H1 (cell line): ENCODE measurements at regions not wholly inside any gene's neighbourhood (a gene's known extent, or its start where the extent isn't known, plus 50 kb on each side); places are given as distances from the start of the nearest gene placed in this dataset.

Experiments used
- CTCF ChIA-PET: fragments of 300-600 bp; sonication (Branson Sonifier 250); formaldehyde crosslinking; loops from one replicate; lab custom pipeline; 2021; ENCODE audit not compliant: partially characterized antibody; lab: Charles Lee
- POLR2A ChIA-PET: fragments of 300-600 bp; sonication (Branson Sonifier 250); formaldehyde crosslinking; loops from one replicate; lab custom pipeline; 2021; ENCODE audit warnings: inconsistent platforms; ENCODE audit not compliant: partially characterized antibody; lab: Charles Lee
- DNase-seq, 2 experiments: peaks; one replicate each; pipeline versions ENCODE4 v3.0.0 to v3.0.0-alpha.2; 2010 to 2022; ENCODE audit warnings: low spot score in 2 of 2, low read depth in 1 of 2, mixed read lengths in 1 of 2
- FAIRE-seq: peaks from 2 replicates; lab custom pipeline; 2011; peaks lifted over from hg19 to GRCh38; lab: Jason Lieb, UNC
- H2AFZ ChIP-seq: 2 replicates; pipeline ENCODE4 v1.8.1; 2012; ENCODE audit warnings: low read length, inconsistent platforms
- H2AK5ac ChIP-seq: 2 replicates; pipeline ENCODE4 v1.6.1; 2013; ENCODE audit warnings: low read depth, low read length
- H2BK120ac ChIP-seq: replicated peaks from 2 replicates; pipeline ENCODE3; 2013; ENCODE audit warnings: low read depth, low read length, inconsistent platforms
- H2BK12ac ChIP-seq: 2 replicates; pipeline ENCODE4 v1.6.1; 2013; ENCODE audit warnings: low read depth, low read length
- H2BK15ac ChIP-seq: 2 replicates; pipeline ENCODE4 v1.6.1; 2013; ENCODE audit warnings: low read length
- H2BK20ac ChIP-seq: 2 replicates; pipeline ENCODE4 v1.6.1; 2013; ENCODE audit warnings: low read length
- H2BK5ac ChIP-seq: 2 replicates; pipeline ENCODE4 v1.6.1; 2013; ENCODE audit warnings: low read depth, low read length
- H3K14ac ChIP-seq: 2 replicates; pipeline ENCODE4 v1.6.1; 2013; ENCODE audit warnings: inconsistent platforms; ENCODE audit not compliant: insufficient read length
- H3K18ac ChIP-seq: 2 replicates; pipeline ENCODE4 v1.6.1; 2013; ENCODE audit warnings: low read length; ENCODE audit errors: extremely low read depth
- H3K23ac ChIP-seq: 2 replicates; pipeline ENCODE4 v1.6.1; 2013; ENCODE audit warnings: inconsistent platforms; ENCODE audit not compliant: insufficient read length
- H3K23me2 ChIP-seq: 2 replicates; pipeline ENCODE4 v1.6.1; 2013; ENCODE audit warnings: low read depth, low read length
- H3K27ac ChIP-seq: 2 replicates; pipeline ENCODE4 v1.6.1; 2011; ENCODE audit warnings: low read depth, low read length, inconsistent platforms
- H3K27me3 ChIP-seq, 4 experiments: replicated peaks in 1 of 4; 1 replicate in 1 of 4; 2 replicates in 3 of 4; pipeline versions ENCODE4 v1.6.1 to v1.8.1; 2011 to 2013; ENCODE audit warnings: low read length in 3 of 4, mild to moderate bottlenecking in 3 of 4, inconsistent platforms in 2 of 4, mixed read lengths in 2 of 4, moderate library complexity in 1 of 4; ENCODE audit not compliant: control insufficient read depth in 3 of 4, insufficient read depth in 3 of 4; ENCODE audit errors: extremely low read depth in 1 of 4
- H3K36me3 ChIP-seq, 4 experiments: 2 replicates each; pipeline versions ENCODE4 v1.6.1 to v1.8.1; 2011 to 2013; ENCODE audit warnings: mild to moderate bottlenecking in 4 of 4, low read length in 3 of 4, moderate library complexity in 2 of 4, control low read depth in 1 of 4, inconsistent platforms in 1 of 4; ENCODE audit not compliant: insufficient read depth in 4 of 4, control insufficient read depth in 2 of 4
- H3K4ac ChIP-seq: replicated peaks from 2 replicates; pipeline ENCODE3; 2013; ENCODE audit warnings: low read length, low read depth, mixed read lengths, inconsistent platforms; ENCODE audit not compliant: insufficient read length
- H3K4me1 ChIP-seq, 4 experiments: replicated peaks in 1 of 4; 1 replicate in 1 of 4; 2 replicates in 3 of 4; pipeline versions ENCODE4 v1.6.1 to v1.8.1; 2011 to 2013; ENCODE audit warnings: low read length in 3 of 4, inconsistent platforms in 2 of 4, mixed read lengths in 1 of 4; ENCODE audit not compliant: insufficient read depth in 4 of 4, control insufficient read depth in 3 of 4
- H3K4me2 ChIP-seq, 2 experiments: 2 replicates each; pipeline versions ENCODE4 v1.6.1 to v1.8.1; 2011 to 2013; ENCODE audit warnings: low read depth in 2 of 2, low read length in 2 of 2, control low read depth in 1 of 2, inconsistent platforms in 1 of 2, mild to moderate bottlenecking in 1 of 2; ENCODE audit not compliant: insufficient read depth in 1 of 2
- H3K4me3 ChIP-seq, 4 experiments: fragments of 200-600, 300-600 bp in 1 of 4; sonication (generic), shearing (Covaris generic), sonication (Bioruptor Twin) in 1 of 4; 2 replicates each; pipeline versions ENCODE4 v1.5.1 to v1.8.1; 2011 to 2016; ENCODE audit warnings: low read length in 4 of 4, low read depth in 3 of 4, control low read depth in 2 of 4, inconsistent platforms in 2 of 4, mild to moderate bottlenecking in 2 of 4, mixed read lengths in 1 of 4, moderate library complexity in 1 of 4; ENCODE audit not compliant: insufficient read depth in 2 of 4; ENCODE audit errors: extremely low read depth in 1 of 4
- H3K56ac ChIP-seq: replicated peaks from 2 replicates; pipeline ENCODE3; 2013; ENCODE audit warnings: low read depth, mild to moderate bottlenecking, mixed read lengths, low read length, inconsistent platforms; ENCODE audit not compliant: insufficient read length
- H3K79me1 ChIP-seq: 2 replicates; pipeline ENCODE4 v1.6.1; 2013; ENCODE audit warnings: low read depth, low read length, control low read depth
- H3K79me2 ChIP-seq, 2 experiments: 2 replicates each; pipeline versions ENCODE4 v1.6.1 to v1.8.1; 2012 to 2013; ENCODE audit warnings: low read length in 2 of 2, mild to moderate bottlenecking in 2 of 2, inconsistent platforms in 1 of 2; ENCODE audit not compliant: insufficient read depth in 2 of 2, control insufficient read depth in 1 of 2
- H3K9ac ChIP-seq, 4 experiments: replicated peaks in 1 of 4; 1 replicate in 1 of 4; 2 replicates in 3 of 4; pipeline versions ENCODE4 v1.6.1 to v1.8.1; 2011 to 2013; ENCODE audit warnings: low read depth in 3 of 4, low read length in 3 of 4, control low read depth in 2 of 4, mild to moderate bottlenecking in 2 of 4, moderate library complexity in 2 of 4, inconsistent platforms in 1 of 4; ENCODE audit errors: extremely low read depth in 1 of 4
- H3K9me3 ChIP-seq, 2 experiments: 2 replicates each; pipeline versions ENCODE4 v1.6.1 to v1.8.1; 2012 to 2013; ENCODE audit warnings: mild to moderate bottlenecking in 2 of 2, moderate library complexity in 2 of 2, control low read depth in 1 of 2, inconsistent platforms in 1 of 2, low read depth in 1 of 2, low read length in 1 of 2, mixed read lengths in 1 of 2; ENCODE audit not compliant: insufficient read depth in 2 of 2
- H4K20me1 ChIP-seq, 2 experiments: replicated peaks in 1 of 2; 2 replicates each; pipeline versions ENCODE3 to v1.8.1; 2011 to 2013; ENCODE audit warnings: inconsistent platforms in 2 of 2, low read length in 2 of 2, mild to moderate bottlenecking in 1 of 2; ENCODE audit not compliant: insufficient read depth in 2 of 2, control insufficient read depth in 1 of 2
- H4K5ac ChIP-seq: 2 replicates; pipeline ENCODE4 v1.6.1; 2013; ENCODE audit warnings: low read length, low read depth, mixed read lengths, inconsistent platforms; ENCODE audit not compliant: insufficient read length
- H4K8ac ChIP-seq: 2 replicates; pipeline ENCODE4 v1.8.0; 2013; ENCODE audit warnings: mild to moderate bottlenecking, moderate library complexity, low read length, inconsistent platforms; ENCODE audit not compliant: insufficient read depth; ENCODE audit errors: extremely low read depth
- H4K91ac ChIP-seq: replicated peaks from 2 replicates; pipeline ENCODE3; 2013; ENCODE audit warnings: low read length, mixed read lengths, inconsistent platforms; ENCODE audit not compliant: insufficient read length
- BACH1 ChIP-seq: IDR thresholded peaks from 2 replicates; pipeline ENCODE4 v1.6.1; 2012; ENCODE audit warnings: low read length, improper control_type of control experiment
- NANOG ChIP-seq: IDR thresholded peaks from 2 replicates; pipeline ENCODE4 v1.6.1; 2011; ENCODE audit warnings: low read length, low read depth, mild to moderate bottlenecking, inconsistent platforms; ENCODE audit not compliant: insufficient read depth, poor library complexity, severe bottlenecking
- RFX5 ChIP-seq: IDR thresholded peaks from 2 replicates; pipeline ENCODE4 v1.6.1; 2011; ENCODE audit warnings: low read depth, low read length, improper control_type of control experiment, borderline replicate concordance
- RNF2 ChIP-seq: fragments of 200-900, 300-1000 bp; sonication (generic); IDR thresholded peaks from 2 replicates; pipeline ENCODE4 v1.7.1; 2016; ENCODE audit warnings: borderline replicate concordance, low read depth, mild to moderate bottlenecking, antibody characterized with exemption, low read length; ENCODE audit not compliant: poor library complexity, severe bottlenecking; ENCODE audit errors: missing control alignments
- SP2 ChIP-seq: IDR thresholded peaks from 2 replicates; pipeline ENCODE4 v1.6.1; 2012; ENCODE audit warnings: mild to moderate bottlenecking, low read length, inconsistent platforms
- SP4 ChIP-seq: IDR thresholded peaks from 2 replicates; pipeline ENCODE4 v1.6.1; 2012; ENCODE audit warnings: low read length, inconsistent platforms
- TBP ChIP-seq: IDR thresholded peaks from 2 replicates; pipeline ENCODE4 v1.6.1; 2011; ENCODE audit warnings: low read depth, low read length, improper control_type of control experiment
- WGBS, 2 experiments: shearing (Covaris generic) in 1 of 2; methylation state at CpG; one replicate each; pipeline versions ENCODE4 v1.1.6 to v1.1.7; 2013 to 2015; ENCODE audit warnings: low lambda C conversion rate in 2 of 2, mixed read lengths in 2 of 2, inconsistent platforms in 1 of 2, low coverage in 1 of 2, missing lambda C conversion rate in 1 of 2; ENCODE audit not compliant: insufficient replicate concordance in 2 of 2, insufficient coverage in 1 of 2, insufficient read length in 1 of 2; ENCODE audit errors: extremely low coverage in 1 of 2, missing lambda C conversion rate in 1 of 2; 5-methylcytosine and 5-hydroxymethylcytosine counted together
- TF ChIP-seq, protein P1 (sequence below): IDR thresholded peaks from 2 replicates; pipeline ENCODE4 v1.6.1; 2011; ENCODE audit warnings: low read depth, mild to moderate bottlenecking, low read length; ENCODE audit not compliant: insufficient read depth
- TF ChIP-seq, protein P2 (sequence below): IDR thresholded peaks from 2 replicates; pipeline ENCODE4 v1.6.1; 2012; ENCODE audit warnings: inconsistent platforms

DNA sequence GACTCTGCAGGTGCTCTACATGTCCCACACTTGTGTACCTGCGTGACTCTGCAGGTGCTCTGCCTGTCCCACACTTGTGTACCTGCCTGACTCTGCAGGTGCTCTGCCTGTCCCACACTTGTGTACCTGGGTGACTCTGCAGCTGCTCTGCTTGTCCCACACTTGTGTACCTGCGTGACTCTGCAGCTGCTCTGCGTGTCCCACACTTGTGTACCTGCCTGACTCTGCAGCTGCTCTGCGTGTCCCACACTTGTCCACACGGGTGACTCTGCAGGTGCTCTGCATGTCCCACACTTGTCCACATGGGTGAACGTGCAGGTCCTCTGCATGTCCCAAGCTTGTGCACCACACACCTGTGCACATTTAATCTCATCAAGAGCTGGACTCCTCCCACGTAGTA, 576.7 kb upstream of the SALL3 start:
- Histone ChIP-seq H3K9me3 (no peaks in the 10 kb centered on the region), H2AFZ (no peak overlapping the region), H3K27me3 (no peaks in the 10 kb centered on the region), H3K4me2 (no peak overlapping the region), H2BK20ac (no peak overlapping the region), H2BK12ac (no peak overlapping the region), H4K20me1 (no peaks in the 10 kb centered on the region), H3K4ac (no peak overlapping the region), H3K23ac (no peak overlapping the region), H3K27ac (no peak overlapping the region), H3K18ac (no peak overlapping the region), H3K56ac (no peak overlapping the region), H2BK5ac (no peak overlapping the region), H4K5ac (no peak overlapping the region), H3K23me2 (no peaks in the 10 kb centered on the region), H3K79me2 (no peaks in the 10 kb centered on the region), H3K4me3 (no peak overlapping the region), H3K9ac (no peak overlapping the region), H2BK15ac (no peak overlapping the region), H2AK5ac (no peak overlapping the region), H4K91ac (no peak overlapping the region), H3K36me3 (no peaks in the 10 kb centered on the region), H3K14ac (no peak overlapping the region), H3K4me1 (no peaks in the 10 kb centered on the region), H2BK120ac (no peak overlapping the region), H3K79me1 (no peaks in the 10 kb centered on the region), H4K8ac (no peak overlapping the region)
- FAIRE-seq (no peak), DNase-seq (no peak)
- WGBS, 2 experiments = 83% methylated on average over 7 of the region's 7 CpGs; no CpG with 5 or more reads in 1 of the 2 experiments
- ChIA-PET POLR2A (no interaction called here), CTCF (no interaction called here)
- TF ChIP-seq TBP (no peak), RFX5 (no peak), NANOG (no peak), SP4 (no peak), BACH1 (no peak), RNF2 (no peak), SP2 (no peak)
- TF ChIP-seq, protein P1, sequence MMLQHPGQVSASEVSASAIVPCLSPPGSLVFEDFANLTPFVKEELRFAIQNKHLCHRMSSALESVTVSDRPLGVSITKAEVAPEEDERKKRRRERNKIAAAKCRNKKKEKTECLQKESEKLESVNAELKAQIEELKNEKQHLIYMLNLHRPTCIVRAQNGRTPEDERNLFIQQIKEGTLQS = no peak
- TF ChIP-seq, protein P2, sequence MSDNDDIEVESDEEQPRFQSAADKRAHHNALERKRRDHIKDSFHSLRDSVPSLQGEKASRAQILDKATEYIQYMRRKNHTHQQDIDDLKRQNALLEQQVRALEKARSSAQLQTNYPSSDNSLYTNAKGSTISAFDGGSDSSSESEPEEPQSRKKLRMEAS = no peak
